HG03520 (cell line): ENCODE measurements at regions not wholly inside any gene's neighbourhood (a gene's known extent, or its start where the extent isn't known, plus 50 kb on each side); places are given as distances from the start of the nearest gene placed in this dataset.

Experiments
- ATAC-seq: cut with Tn5 transposase; IDR thresholded peaks from one replicate; pipeline ENCODE4 v1.9.1; 2021; ENCODE audit warnings: mild to moderate bottlenecking, moderate library complexity; ENCODE audit not compliant: unreplicated experiment

DNA sequence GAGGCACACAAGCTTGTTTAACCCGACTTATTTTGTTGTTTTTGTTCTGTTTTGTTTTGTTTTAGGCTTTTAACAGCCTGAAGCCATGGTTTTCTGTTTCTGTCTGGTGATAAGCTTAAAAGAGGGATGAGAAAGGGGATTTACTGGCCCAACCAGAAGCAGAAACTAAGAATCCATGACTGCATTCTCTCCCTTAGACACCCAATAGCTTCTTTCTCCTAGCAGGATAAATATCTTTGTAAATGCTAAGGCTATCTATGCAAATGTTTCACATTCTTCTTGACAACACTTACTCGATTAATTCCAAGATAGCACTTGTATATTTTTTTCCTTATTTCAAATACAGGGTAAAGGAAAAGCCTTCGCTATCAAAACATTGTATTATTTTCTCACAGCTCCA is 53.7 kb upstream of the SMAD1 start:
- ATAC-seq: no peak

DNA sequence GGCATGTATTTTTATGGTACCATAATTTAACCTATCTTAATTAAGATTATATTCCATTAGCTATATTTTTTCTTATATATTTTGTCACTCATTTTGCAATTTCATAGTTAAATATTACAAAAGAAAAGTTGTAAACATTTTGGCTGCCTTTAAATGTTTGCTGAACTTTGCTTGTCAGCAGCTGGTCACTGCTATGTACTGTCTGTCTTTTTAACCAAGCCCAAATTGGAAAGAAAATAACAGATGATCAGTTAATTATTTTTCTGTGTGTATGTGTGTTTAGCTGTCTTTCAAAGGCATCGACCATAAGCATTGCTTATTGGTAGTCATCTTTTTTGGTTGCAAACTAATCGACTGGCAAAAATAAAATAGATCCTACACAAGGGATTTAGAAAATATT is 54.4 kb upstream of the SMAD1 start:
- no peak for ATAC-seq

DNA sequence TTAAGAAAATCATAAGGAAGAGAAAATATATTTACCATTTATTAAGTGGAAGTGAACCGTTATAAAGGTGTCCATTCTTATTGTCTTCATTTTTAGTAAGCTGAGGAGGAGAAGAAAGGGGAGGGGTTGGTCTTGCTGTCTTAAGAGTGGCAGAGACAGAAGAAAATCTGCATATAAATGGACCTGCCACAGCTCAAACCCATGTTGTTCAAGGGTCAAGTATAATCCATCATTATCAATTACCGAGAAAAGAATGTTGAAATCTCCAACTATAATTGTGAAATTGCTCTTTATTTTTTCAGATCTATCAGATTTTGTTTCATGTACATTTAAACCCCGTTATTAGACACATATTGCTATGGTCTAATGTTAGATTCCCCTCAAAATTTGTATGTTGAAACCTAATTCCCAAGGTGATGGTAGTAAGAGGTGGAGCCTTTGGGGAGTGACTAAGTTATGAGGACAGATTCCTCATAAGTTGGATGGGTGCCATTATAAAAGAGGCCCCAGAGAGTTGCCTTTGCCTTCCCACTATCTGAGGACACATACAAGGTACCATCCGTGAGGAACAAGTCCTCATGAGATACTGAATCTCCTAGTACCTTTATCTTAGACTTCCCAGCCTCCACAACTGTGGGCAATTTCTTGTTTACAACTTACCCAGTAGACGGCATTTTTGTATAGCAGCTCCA is 58.5 kb upstream of the SMAD1 start:
- ATAC-seq: no peak

DNA sequence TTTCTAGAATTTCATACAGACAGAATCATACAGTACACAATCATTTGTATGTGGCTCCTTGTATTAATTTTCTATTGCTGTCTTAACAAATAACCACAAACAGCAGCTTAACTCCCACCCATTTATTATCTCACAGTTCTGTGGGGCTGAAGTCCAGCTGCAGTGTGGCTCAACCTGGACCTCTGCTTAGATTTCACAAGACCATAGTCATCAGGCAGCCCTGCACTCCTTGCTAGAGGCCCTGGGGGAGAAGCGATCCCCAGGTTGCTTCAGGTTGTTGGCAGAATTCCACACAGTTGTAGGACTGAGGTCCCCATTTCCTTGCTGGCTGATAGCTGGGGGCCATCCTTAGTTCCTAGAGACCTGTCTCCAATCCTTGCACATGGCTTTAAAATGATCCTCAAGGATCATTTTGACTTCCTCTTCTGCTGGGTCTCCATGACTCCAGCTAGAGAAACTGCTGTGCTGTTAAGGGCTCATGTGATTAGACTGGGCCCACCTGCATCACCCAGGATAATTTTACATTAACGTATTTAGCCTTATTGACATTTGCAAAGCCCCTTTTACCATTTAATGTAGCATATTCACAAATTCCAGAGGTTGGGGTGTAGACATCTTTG is 60.9 kb upstream of the SMAD1 start:
- ATAC-seq: no peak

DNA sequence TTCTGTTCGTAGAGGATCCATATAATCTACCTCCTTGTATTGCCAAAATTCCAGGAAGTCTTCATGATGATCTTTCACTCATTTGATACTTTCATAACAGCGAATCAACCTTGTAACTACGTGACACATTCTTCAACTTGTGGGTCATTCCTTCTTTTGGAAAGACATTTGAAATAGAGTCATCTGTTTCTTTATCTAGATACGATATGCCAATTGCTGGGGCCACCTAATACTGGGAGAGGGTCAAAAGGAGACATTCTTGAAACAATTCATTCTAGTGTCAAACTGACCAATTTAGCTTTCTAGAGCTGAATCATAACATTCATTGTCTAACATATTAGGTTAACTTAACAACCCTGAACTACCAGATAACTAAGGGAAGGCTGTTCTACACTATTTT is 62.9 kb upstream of the SMAD1 start:
- no peak for ATAC-seq

DNA sequence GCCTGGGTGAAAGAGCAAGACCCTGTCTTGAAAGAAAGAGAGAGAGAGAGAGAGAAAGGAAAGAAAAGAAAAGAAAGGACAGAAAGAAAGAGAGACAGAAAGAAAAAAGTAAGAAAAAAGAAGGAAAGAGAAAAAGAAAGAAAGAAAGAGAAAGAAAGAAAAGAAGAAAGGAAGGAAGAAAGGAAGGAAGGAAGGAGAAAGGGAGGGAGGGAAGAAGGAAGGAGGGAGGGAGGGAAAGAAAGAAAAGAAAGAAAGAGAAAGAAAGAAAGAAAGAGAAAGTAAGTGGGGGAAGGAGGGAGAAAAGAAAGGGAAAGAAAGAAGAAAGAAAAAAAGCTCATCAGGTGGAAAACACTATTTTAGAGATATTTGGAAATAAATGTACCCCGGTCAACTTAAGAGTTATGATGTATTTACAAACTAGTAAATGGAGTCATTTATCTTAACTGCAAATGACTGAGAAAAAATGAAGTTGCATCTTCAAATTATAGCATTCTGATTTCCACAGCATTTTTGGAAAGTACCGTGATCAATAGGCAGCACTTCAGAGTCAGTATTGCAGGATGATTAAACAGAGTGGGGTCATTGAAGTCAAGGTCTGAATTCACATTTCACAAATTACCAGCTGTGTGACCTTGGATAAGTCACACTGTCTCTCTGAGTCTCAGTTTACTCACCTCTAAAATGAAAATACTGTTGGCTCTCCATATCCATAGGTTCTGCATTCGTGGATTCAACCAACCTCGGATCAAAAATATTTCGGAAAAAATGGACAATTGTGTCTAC is 64.1 kb upstream of the SMAD1 start:
- ATAC-seq: no peak

DNA sequence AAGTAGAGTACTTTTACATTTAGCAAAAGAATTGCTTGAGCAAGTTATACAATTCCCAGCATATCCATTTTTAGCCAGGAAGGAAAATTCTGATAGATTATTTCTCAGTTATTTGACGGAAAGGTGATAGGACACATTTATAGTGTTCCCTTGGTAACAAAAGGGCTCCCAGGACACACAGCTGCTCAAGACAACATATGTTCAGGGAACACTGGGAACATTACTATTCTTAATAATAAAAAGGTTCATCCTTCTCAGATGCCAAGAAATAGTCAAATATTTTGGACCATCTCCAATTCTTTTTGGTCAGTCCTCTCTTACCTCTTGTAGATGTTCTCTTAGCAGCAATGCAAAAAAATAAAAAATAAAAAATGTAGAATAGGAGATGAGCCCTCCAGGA is 66.8 kb upstream of the SMAD1 start:
- no peak for ATAC-seq

DNA sequence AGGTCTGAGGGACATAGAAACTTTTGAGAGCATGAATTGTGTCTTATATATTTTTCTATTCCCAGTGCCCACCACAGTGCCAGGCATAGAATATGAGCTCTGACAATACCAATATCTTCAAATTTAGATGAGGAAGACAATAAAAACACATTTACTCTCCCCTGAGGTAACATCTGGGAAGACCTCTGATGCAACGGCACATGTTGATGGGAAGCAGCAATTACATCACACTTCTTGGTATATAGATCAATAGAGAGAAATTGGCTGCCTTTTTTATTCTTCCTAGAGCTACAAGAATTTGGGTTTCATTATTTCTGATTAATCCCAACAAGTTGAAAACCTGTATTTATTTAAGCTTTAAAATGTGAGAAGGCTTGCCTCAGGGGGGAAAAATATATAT is 67.4 kb upstream of the SMAD1 start:
- no peak for ATAC-seq

DNA sequence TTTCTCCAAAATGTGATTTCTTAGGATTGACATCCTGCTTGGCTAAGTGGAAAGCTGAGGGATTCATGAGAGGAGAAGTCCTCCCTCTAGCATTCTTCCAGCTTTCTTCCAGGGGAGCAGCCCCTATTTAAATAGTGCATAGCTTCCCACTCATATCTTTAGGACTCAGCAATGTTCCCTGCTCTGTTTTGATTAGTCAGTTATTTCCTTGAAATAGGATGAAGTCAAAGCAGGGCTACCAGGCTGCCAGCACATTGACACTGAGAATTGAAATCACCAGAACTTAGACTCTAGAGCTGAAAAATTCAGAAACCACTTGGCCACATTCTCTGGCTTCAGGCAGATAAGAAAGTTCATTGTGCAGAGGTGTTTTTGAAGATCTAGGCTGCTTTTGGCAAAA is 74.7 kb upstream of the SMAD1 start:
- no peak for ATAC-seq

DNA sequence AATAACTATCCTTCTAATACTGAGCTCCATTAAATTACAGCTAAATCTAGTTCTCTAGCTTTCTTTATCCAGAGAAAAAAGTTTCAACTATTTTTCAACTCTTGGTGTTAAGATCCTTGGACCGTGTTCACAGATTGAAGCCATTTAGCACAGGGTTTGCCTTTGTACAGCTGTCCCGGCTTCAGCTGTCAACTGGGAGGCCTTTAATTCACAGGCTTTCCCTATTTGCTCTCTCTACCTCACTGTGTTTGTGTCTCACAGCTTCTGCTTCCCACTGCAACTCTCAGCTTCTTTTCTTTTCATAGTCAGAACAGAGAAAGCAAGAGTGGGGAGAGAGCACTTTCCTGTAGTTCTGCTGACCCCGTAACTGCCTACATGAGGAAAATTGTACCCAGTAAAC is 76.9 kb upstream of the SMAD1 start:
- no peak for ATAC-seq

DNA sequence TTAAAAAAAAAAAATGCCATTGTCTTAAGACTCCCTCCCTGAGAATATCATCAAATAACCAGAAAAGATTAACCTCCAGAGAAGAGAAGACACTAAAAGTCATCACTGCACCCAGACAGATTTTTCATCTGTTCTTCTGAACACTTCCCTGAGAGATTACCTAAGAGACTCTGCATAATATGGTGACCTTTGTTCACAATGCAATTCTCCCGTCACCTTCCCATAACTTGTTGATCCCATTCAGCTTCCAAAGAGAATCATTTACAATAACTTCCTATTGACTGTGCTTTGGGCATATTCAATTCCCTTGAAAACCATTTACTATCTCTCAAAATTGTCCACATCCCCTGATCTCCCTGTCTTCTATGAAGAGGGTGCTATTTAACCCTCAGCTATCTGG is 85.1 kb upstream of the SMAD1 start:
- no peak for ATAC-seq

DNA sequence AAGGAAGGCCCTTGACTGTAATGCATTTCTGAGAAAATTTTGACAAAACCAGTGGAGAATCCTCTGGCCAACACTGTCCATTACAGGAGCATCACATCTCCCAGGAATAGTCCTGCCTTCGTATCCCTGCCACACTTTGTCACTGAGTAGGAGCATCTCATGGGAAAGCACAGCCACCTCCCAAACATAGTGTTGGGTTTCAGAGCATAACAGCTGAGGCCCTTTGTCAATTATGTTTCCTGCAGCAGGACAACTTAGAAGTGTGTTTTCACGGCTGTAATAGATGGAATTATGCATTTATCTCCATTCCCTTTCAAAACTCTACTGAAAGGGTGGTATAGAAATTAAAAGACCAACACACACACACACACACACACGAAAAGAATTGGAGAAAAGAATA is 91.1 kb upstream of the SMAD1 start:
- no peak for ATAC-seq

DNA sequence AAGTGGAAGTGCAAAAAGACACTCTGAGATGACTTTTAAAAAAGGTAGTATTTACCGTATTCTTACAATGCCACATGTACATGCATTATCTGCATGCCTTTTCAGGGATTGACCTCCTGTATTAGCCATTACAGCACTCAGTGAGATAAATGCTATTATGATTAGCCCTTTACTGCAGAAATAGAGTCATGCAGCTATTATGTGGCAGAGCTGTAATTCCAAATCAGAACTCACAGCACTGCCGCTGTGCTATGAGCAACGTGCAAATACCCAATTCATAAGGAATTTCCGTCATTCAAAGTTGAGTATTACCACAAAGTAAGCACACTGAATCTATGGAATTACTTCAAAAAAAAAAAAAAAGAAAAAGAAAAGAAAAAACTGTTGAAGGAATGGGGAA is 92.1 kb upstream of the SMAD1 start:
- ATAC-seq: no peak

DNA sequence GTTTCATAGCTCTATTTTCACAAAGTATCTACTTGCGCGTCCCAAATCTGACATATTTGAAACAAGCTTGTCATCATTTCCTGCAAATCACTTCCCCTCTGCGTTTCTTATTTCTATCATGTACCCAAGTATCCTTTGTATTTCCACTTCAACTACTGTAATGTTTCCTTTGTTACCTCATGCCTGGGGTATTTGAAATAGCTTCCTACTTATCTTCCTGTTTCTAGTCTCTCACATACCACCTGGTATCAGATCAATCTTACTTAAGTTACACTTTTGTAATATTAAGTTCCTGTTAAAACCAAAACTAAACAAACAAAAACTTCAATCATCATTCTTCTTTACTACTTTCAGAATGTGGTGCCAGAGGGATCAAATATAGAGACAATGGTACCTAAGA is 93.6 kb upstream of the SMAD1 start:
- no peak for ATAC-seq

DNA sequence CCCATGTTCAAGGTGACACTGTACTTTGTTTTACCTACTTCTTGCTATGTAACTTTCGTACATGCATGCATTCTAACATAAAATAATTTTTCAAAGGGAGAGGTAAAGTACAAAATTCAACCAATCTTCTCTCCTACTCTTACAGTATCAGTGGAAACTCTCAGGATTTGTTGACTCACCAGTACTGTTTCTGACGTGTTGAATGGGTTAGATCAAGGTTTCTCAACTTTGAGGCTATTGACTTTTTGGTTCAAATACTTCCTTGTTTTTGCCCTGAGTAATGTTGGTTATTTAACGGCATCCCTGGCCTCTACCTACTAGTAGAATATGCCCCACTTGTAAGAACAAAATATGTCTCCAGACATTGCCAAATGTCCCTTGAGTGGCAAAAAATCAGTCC is 94.6 kb upstream of the SMAD1 start:
- ATAC-seq: no peak

DNA sequence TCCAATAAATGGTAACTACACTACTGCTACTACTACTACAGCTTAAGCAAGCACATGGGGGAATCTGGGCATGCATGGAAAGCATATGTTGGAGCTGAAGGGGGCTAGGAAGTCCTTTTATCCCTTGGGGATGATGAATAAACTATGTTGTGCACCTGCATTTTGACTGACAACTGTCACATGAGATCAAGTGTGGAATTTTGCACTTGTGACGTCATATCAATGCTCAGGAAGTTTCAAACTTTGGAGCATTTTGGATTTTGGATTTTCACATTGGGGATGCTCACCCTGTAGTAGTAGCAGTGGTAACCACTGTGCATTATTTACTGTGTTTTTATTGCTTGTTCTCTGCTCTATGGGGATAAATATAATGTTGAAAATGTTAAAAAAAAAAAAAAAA is 100.5 kb upstream of the SMAD1 start:
- ATAC-seq: no peak

DNA sequence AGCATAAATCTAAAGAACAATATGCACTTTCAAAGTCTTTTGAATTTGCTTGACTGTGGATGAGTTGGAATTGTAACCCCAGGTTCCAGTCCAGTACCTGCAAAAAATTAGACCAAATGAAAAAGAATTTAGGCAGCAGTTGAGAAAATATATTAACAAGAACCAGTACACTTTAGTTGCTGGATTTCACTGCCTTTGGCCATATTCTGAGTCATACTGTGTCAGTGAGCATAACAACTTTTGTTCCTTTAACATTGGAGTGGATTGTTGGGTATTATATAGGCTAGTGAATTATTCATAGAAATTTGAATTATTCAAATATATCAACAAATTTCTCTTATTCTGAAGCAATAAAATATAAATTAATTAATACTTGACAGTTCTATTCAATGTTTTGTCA is 101.5 kb upstream of the SMAD1 start:
- no peak for ATAC-seq

DNA sequence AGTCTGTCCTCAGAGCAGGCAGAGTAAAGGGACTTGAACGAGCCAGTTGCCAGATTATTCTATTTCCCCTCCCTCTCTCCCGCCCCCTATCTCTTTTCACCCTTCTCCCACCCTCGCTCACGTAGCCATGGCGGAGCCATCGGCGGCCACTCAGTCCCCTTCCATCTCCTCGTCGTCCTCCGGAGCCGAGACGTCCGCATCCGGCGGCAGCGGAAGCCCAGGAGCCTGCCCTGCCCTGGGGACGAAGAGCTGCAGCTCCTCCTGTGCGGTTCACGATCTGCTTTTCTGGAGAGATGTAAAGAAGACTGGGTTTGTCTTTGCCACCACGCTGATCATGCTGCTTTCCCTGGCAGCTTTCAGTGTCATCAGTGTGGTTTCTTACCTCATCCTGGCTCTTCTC is 106.2 kb upstream of the SMAD1 start:
- no peak for ATAC-seq

DNA sequence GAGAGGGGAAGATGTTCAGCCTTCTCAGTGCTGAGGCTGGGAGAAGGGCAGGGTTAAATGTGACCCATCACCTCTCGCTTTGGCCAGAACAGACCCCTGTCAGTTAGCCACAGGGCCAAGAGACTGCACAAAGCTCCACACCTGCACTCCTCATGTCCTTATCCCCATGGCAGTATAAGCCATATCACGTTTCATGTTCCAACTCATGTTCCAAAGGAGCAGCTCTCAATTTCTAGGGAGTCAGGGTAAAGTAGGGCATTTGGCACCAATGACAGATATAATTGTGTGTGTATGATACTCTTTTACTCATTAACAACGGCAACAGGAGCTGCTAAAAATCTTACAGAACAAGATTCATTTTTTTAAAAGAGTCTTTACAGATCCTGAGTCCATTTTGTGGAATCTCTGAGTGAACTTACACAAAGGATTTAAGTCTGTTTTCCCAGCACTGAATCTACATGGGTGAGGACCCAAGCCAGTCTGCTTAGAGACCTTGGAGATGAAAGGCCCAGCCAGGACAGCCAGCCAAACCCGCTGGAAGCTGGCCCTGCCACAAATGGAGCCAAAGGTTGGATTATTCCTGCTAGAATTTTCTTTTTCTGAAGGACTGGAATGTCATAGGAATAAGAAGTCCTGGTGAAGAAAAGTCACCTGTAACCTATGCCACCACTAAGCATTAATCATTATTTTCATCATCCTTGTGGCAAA is 129.1 kb upstream of the SMAD1 start:
- no peak for ATAC-seq

DNA sequence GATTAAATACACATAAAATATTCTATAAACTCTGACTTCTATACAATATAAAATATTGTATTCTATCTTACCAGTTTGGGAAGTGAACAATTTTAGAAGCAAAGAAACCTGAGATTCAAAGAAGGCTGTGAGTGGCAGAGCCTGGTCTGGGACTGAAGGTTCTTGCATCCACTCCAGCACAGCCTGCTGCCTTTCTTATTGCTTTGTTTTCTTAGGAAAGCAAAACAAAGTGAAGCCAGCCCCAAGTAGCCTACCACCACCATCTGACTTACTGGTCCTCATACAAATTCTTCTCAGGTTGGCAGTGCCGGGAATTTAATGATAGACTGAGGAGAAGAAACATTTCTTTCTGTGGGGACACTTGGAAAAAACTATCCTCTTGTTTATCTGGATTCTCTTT is 129.7 kb upstream of the SMAD1 start:
- no peak for ATAC-seq

DNA sequence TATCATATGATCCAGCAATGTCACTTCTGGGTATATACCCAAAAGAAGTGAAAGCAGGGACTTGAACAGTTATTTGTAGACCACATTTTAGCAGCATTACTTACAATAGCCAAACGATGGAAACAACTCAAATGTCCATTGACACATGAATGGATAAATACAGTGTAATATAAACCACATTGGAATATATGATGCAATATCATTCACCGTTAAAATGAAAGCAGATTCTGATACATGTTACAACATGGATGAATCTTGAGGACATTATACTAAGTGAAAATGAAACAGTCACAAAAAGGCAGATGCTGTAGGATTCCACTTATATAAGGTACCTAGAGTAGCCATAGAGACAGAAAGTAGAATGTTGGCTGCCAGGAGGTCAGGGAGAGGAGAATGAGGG is 130.5 kb upstream of the SMAD1 start:
- no peak for ATAC-seq

DNA sequence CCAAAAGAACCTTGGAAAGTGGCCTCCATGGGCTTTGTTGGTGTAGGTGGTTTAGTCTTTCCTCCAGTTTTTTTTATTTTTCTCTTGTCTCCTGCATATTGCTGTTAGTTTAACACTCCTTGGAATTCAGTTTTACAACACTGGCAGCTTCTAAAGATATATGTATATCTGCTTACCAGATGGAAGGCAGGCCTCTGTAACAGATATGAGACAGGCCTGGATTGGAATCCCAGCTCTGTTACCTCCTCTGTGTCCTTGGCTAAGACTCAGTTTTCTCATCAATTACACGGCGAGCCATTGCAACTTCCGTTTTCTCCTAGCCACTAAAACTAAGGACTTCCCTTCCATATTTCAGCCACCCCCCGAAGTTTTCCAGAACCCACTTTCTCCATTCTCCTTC is 133.4 kb upstream of the SMAD1 start:
- ATAC-seq: no peak
